HepG2 (cell line): ENCODE measurements at regions not wholly inside any gene's neighbourhood (a gene's known extent, or its start where the extent isn't known, plus 50 kb on each side); places are given as distances from the start of the nearest gene placed in this dataset.

Source experiments
- ATAC-seq: fragments of 200-7000 bp; cut with Tn5 transposase; 3 replicates; pipeline ENCODE4 v1.9.1; 2020; ENCODE audit warnings: mild to moderate bottlenecking, moderate library complexity
- BruUV-seq: library from RNA; stranded (reverse); fragments of 400-500 nt; replicated peaks from 2 replicates; lab custom pipeline; 2021; lab: Mats Ljungman, UMichigan
- CTCF ChIA-PET: fragments of 300-600 bp; formaldehyde crosslinking; extraction: SDS; loops from one replicate; lab custom pipeline; 2021; ENCODE audit warnings: low total read pairs, inconsistent platforms, low intra/inter-chr PET ratio; lab: Yijun Ruan, JAX
- POLR2A ChIA-PET: fragments of 350-600 bp; sonication (Branson Sonifier 250); formaldehyde crosslinking; loops from one replicate; lab custom pipeline; 2020; ENCODE audit warnings: antibody characterized with exemption, inconsistent platforms; lab: Yijun Ruan, JAX
- DNase-seq: peaks from one replicate; pipeline ENCODE4 v3.0.0-alpha.2; 2015; ENCODE audit warnings: low spot score
- FAIRE-seq: peaks from 3 replicates; lab custom pipeline; 2011; peaks lifted over from hg19 to GRCh38; lab: Jason Lieb, UNC
- H2AFZ ChIP-seq: one replicate; pipeline ENCODE4 v1.6.1; 2011; ENCODE audit warnings: low read length, inconsistent platforms
- H3K27ac ChIP-seq: fragments of 300-600 bp; 3 replicates; pipeline ENCODE4 v1.8.0; 2011; ENCODE audit warnings: mixed run types, mild to moderate bottlenecking, mixed read lengths, low read length, inconsistent platforms; ENCODE audit not compliant: insufficient read depth; ENCODE audit errors: extremely low read length
- H3K27me3 ChIP-seq, 2 experiments: fragments of 200-600 bp in 1 of 2; 2 replicates in 1 of 2; 3 replicates in 1 of 2; pipeline versions ENCODE4 v1.6.0 to v1.8.0; 2011; ENCODE audit warnings: low read length in 2 of 2, mild to moderate bottlenecking in 2 of 2, moderate library complexity in 2 of 2, inconsistent platforms in 1 of 2; ENCODE audit not compliant: insufficient read depth in 2 of 2, control insufficient read depth in 1 of 2
- H3K36me3 ChIP-seq, 2 experiments: fragments of 200-600 bp in 1 of 2; replicated peaks in 1 of 2; 2 replicates in 1 of 2; 3 replicates in 1 of 2; pipeline versions ENCODE4 v1.5.1 to v1.8.0; 2011; ENCODE audit warnings: low read length in 2 of 2, inconsistent platforms in 1 of 2; ENCODE audit not compliant: insufficient read depth in 2 of 2, control insufficient read depth in 1 of 2
- H3K4me1 ChIP-seq: 2 replicates; pipeline ENCODE4 v1.5.1; 2012; ENCODE audit warnings: low read length, inconsistent platforms; ENCODE audit not compliant: insufficient read depth
- H3K4me2 ChIP-seq: 2 replicates; pipeline ENCODE4 v1.6.0; 2011; ENCODE audit warnings: low read depth, low read length, inconsistent platforms
- H3K4me3 ChIP-seq, 3 experiments: fragments of 200-600 bp in 1 of 3; sonication (generic), shearing (Covaris generic) in 1 of 3; replicated peaks in 1 of 3; 2 replicates each; pipeline ENCODE4 v1.5.1; 2011 to 2016; ENCODE audit warnings: low read length in 3 of 3, inconsistent platforms in 2 of 3, low read depth in 2 of 3, mild to moderate bottlenecking in 2 of 3, control low read depth in 1 of 3, mixed read lengths in 1 of 3; ENCODE audit not compliant: insufficient read depth in 1 of 3
- H3K79me2 ChIP-seq: one replicate; pipeline ENCODE4 v1.6.1; 2011; ENCODE audit warnings: low read length, inconsistent platforms; ENCODE audit not compliant: insufficient read depth
- H3K9ac ChIP-seq: 2 replicates; pipeline ENCODE4 v1.6.0; 2011; ENCODE audit warnings: mild to moderate bottlenecking, low read depth, low read length, inconsistent platforms; ENCODE audit not compliant: insufficient read depth
- H3K9me3 ChIP-seq: 2 replicates; pipeline ENCODE4 v1.5.1; 2012; ENCODE audit warnings: mild to moderate bottlenecking, low read length
- H4K20me1 ChIP-seq: 2 replicates; pipeline ENCODE4 v1.6.0; 2011; ENCODE audit warnings: inconsistent platforms, mild to moderate bottlenecking, low read length, moderate library complexity; ENCODE audit not compliant: insufficient read depth
- CEBPG ChIP-seq: IDR thresholded peaks from 2 replicates; pipeline ENCODE4 v1.6.1; 2016
- GLI4 ChIP-seq: sonication (generic); formaldehyde crosslinking; IDR thresholded peaks from 2 replicates; pipeline ENCODE4 v1.5.1; 2020; ENCODE audit warnings: missing genetic modification reagents, mild to moderate bottlenecking, moderate library complexity, borderline replicate concordance
- ISL2 ChIP-seq: sonication (generic); formaldehyde crosslinking; IDR thresholded peaks from 2 replicates; pipeline ENCODE4 v1.5.0; 2020; ENCODE audit warnings: missing genetic modification reagents
- MYC ChIP-seq: sonication (generic); formaldehyde crosslinking; IDR thresholded peaks from 2 replicates; pipeline ENCODE4 v1.9.0; 2021; ENCODE audit warnings: missing genetic modification reagents, borderline replicate concordance
- NFKB2 ChIP-seq: sonication (generic); formaldehyde crosslinking; IDR thresholded peaks from 2 replicates; pipeline ENCODE4 v1.4.0; 2020; ENCODE audit warnings: missing genetic modification reagents, borderline replicate concordance
- RORA ChIP-seq: sonication (generic); formaldehyde crosslinking; IDR thresholded peaks from 2 replicates; pipeline ENCODE4 v1.5.0; 2020; ENCODE audit warnings: mild to moderate bottlenecking, missing genetic modification reagents, moderate library complexity
- ZBTB7B ChIP-seq: sonication (generic); formaldehyde crosslinking; IDR thresholded peaks from 2 replicates; pipeline ENCODE4 v1.4.0; 2020; ENCODE audit warnings: missing genetic modification reagents
- ZNF329 ChIP-seq: sonication (generic); formaldehyde crosslinking; IDR thresholded peaks from 2 replicates; pipeline ENCODE4 v1.9.0; 2021; ENCODE audit warnings: low read depth, mild to moderate bottlenecking, missing genetic modification reagents
- ZNF34 ChIP-seq: sonication (generic); formaldehyde crosslinking; IDR thresholded peaks from 2 replicates; pipeline ENCODE4 v1.4.0; 2020; ENCODE audit warnings: mild to moderate bottlenecking, missing genetic modification reagents, borderline replicate concordance
- ZNF672 ChIP-seq: sonication (generic); formaldehyde crosslinking; IDR thresholded peaks from 2 replicates; pipeline ENCODE4 v1.8.1; 2022; ENCODE audit warnings: missing genetic modification reagents
- ZNF788 ChIP-seq: sonication (generic); formaldehyde crosslinking; IDR thresholded peaks from 2 replicates; pipeline ENCODE4 v1.5.0; 2020; ENCODE audit warnings: mild to moderate bottlenecking, missing genetic modification reagents, borderline replicate concordance
- WGBS: methylation state at CpG from one replicate; pipeline ENCODE4 v1.1.6; 2017; ENCODE audit warnings: low lambda C conversion rate; 5-methylcytosine and 5-hydroxymethylcytosine counted together
- in situ Hi-C: cut with HindIII; loops from 2 replicates; pipeline ENCODE4 v1.10.0; 2017; ENCODE audit warnings: low pct_unique_long_range_greater_than_20kb; ENCODE audit not compliant: extremely low pct_ligation_motif_present
- intact Hi-C: fragments of 100-400 bp; cut with micrococcal nuclease; formaldehyde crosslinking; loops from one replicate; pipeline ENCODE4 v1.10.0; 2022; ENCODE audit not compliant: unreplicated experiment
- TF ChIP-seq, protein P1 (sequence below): sonication (generic); formaldehyde crosslinking; IDR thresholded peaks from 2 replicates; pipeline ENCODE4 v1.4.0; 2020; ENCODE audit warnings: missing genetic modification reagents
- TF ChIP-seq, protein P2 (sequence below): sonication (generic); IDR thresholded peaks from 2 replicates; pipeline ENCODE4 v1.6.1; 2016; ENCODE audit warnings: low read depth, borderline replicate concordance

DNA sequence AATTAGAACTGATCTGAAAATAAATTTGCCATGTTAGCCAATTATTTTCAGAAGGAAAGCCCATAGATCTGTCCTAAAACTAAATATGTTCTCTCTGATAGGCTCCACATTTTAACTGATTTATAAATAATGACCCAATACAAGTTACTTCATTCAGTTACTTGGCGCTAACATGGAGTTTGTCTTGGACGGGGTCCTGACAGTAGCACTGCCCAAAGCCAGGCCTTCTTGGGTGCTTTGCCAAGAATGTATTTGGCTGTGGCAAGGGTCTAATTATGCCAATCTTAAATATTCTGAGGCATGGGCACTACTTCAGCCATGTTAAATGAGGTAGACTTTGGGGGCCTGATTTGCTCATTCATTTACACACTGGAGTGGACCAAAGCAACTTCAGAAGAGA is 135.0 kb upstream of the PKDCC start:
- no TSS peak for BruUV-seq
- DNase-seq (no peak), FAIRE-seq (no peak), ATAC-seq (no peak)
- H3K4me3 ChIP-seq: no peak overlapping the region
- no peak for TF ChIP-seq CEBPG (CRISPR knock-in tag)
- TF ChIP-seq MYC (CRISPR knock-in tag): no peak
- no peak for TF ChIP-seq ZNF34 (CRISPR knock-in tag)
- TF ChIP-seq ZBTB7B: no peak
- no peak for TF ChIP-seq ISL2 (CRISPR knock-in tag)
- TF ChIP-seq NFKB2 (CRISPR knock-in tag): no peak
- TF ChIP-seq, protein P1, sequence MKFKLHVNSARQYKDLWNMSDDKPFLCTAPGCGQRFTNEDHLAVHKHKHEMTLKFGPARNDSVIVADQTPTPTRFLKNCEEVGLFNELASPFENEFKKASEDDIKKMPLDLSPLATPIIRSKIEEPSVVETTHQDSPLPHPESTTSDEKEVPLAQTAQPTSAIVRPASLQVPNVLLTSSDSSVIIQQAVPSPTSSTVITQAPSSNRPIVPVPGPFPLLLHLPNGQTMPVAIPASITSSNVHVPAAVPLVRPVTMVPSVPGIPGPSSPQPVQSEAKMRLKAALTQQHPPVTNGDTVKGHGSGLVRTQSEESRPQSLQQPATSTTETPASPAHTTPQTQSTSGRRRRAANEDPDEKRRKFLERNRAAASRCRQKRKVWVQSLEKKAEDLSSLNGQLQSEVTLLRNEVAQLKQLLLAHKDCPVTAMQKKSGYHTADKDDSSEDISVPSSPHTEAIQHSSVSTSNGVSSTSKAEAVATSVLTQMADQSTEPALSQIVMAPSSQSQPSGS (CRISPR knock-in tag): no peak
- no peak for TF ChIP-seq ZNF672
- no peak for TF ChIP-seq ZNF788 (CRISPR knock-in tag)
- no peak for TF ChIP-seq GLI4
- TF ChIP-seq, protein P2, sequence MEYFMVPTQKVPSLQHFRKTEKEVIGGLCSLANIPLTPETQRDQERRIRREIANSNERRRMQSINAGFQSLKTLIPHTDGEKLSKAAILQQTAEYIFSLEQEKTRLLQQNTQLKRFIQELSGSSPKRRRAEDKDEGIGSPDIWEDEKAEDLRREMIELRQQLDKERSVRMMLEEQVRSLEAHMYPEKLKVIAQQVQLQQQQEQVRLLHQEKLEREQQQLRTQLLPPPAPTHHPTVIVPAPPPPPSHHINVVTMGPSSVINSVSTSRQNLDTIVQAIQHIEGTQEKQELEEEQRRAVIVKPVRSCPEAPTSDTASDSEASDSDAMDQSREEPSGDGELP: no peak
- no peak for TF ChIP-seq ZNF329 (CRISPR knock-in tag)
- TF ChIP-seq RORA (CRISPR knock-in tag): no peak
- no peak overlapping the region for H3K27ac ChIP-seq
- 94% methylated on average over 2 of the region's 2 CpGs for WGBS
- CTCF ChIA-PET: no interaction called here
- no peaks in the 10 kb centered on the region for H3K36me3 ChIP-seq
- POLR2A ChIA-PET: no interaction called here
- H3K9ac ChIP-seq: no peak overlapping the region
- no peak overlapping the region for H2AFZ ChIP-seq
- no peaks in the 10 kb centered on the region for H4K20me1 ChIP-seq
- no peaks in the 10 kb centered on the region for H3K27me3 ChIP-seq
- intact Hi-C loops (no loop called here), in situ Hi-C loops (no loop called here)
- H3K4me1 ChIP-seq: no peaks in the 10 kb centered on the region
- no peaks in the 10 kb centered on the region for H3K79me2 ChIP-seq
- no peak overlapping the region for H3K4me2 ChIP-seq
- no peaks in the 10 kb centered on the region for H3K9me3 ChIP-seq
